PC-3 (cell line): ENCODE measurements at regions not wholly inside any gene's neighbourhood (a gene's known extent, or its start where the extent isn't known, plus 50 kb on each side); places are given as distances from the start of the nearest gene placed in this dataset.

Experiments
- ATAC-seq: fragments of 200-7000 bp; cut with Tn5 transposase; 2 replicates; pipeline ENCODE4 v1.9.1; 2020; ENCODE audit warnings: mild to moderate bottlenecking, moderate library complexity
- BruUV-seq: library from RNA; stranded (reverse); fragments of 400-500 nt; replicated peaks from 2 replicates; lab custom pipeline; 2021; lab: Mats Ljungman, UMichigan
- CTCF ChIA-PET: fragments of 300-600 bp; sonication (Branson Sonifier 250); formaldehyde crosslinking; loops from one replicate; lab custom pipeline; 2022; ENCODE audit warnings: antibody characterized with exemption; lab: Charles Lee
- POLR2A ChIA-PET: fragments of 300-600 bp; sonication (Branson Sonifier 250); formaldehyde crosslinking; loops from one replicate; lab custom pipeline; 2022; ENCODE audit warnings: antibody characterized with exemption; ENCODE audit not compliant: unreplicated experiment; lab: Charles Lee
- DNase-seq: peaks from one replicate; pipeline ENCODE4 v3.0.0-alpha.2; 2015
- H2AFZ ChIP-seq: fragments of 300-600 bp; sonication (generic); 2 replicates; pipeline ENCODE4 v1.6.0; 2016; ENCODE audit warnings: antibody characterized with exemption, low read length
- H3F3A ChIP-seq: fragments of 300-600 bp; sonication (generic); one replicate; pipeline ENCODE4 v1.6.0; 2017; ENCODE audit warnings: antibody characterized with exemption, low read length, control low read depth, mild to moderate bottlenecking; ENCODE audit not compliant: unreplicated experiment
- H3K27ac ChIP-seq: fragments of 300-600 bp; sonication (generic); 2 replicates; pipeline ENCODE4 v1.5.1; 2016; ENCODE audit warnings: mild to moderate bottlenecking, low read length
- H3K27me3 ChIP-seq: fragments of 300-600 bp; sonication (generic); 2 replicates; pipeline ENCODE4 v1.6.1; 2016; ENCODE audit warnings: low read length, mixed read lengths
- H3K36me3 ChIP-seq: fragments of 300-600 bp; sonication (generic); 2 replicates; pipeline ENCODE4 v1.6.1; 2016; ENCODE audit warnings: low read depth, mixed run types, low read length, mixed read lengths
- H3K4me1 ChIP-seq: fragments of 300-600 bp; sonication (generic); 2 replicates; pipeline ENCODE4 v1.5.1; 2016; ENCODE audit warnings: low read length; ENCODE audit not compliant: insufficient read depth
- H3K4me2 ChIP-seq: fragments of 300-600 bp; sonication (generic); 2 replicates; pipeline ENCODE4 v1.6.0; 2016; ENCODE audit warnings: low read length
- H3K4me3 ChIP-seq: fragments of 300-600 bp; sonication (generic); 2 replicates; pipeline ENCODE4 v1.5.1; 2016; ENCODE audit warnings: mild to moderate bottlenecking, low read length, mixed read lengths
- H3K79me2 ChIP-seq: fragments of 300-600 bp; sonication (generic); 2 replicates; pipeline ENCODE4 v1.6.1; 2017; ENCODE audit warnings: low read length, mixed read lengths
- H3K9ac ChIP-seq: fragments of 300-600 bp; sonication (generic); 2 replicates; pipeline ENCODE4 v1.6.0; 2016; ENCODE audit warnings: mild to moderate bottlenecking, low read length
- H3K9me2 ChIP-seq: fragments of 300-600 bp; sonication (generic); replicated peaks from 2 replicates; pipeline ENCODE4 v1.6.1; 2016; ENCODE audit warnings: mixed run types, low read length, mixed read lengths
- H3K9me3 ChIP-seq: fragments of 300-600 bp; sonication (generic); 2 replicates; pipeline ENCODE4 v1.6.1; 2016; ENCODE audit warnings: low read length, mixed read lengths
- H4K20me1 ChIP-seq: fragments of 300-600 bp; sonication (generic); 2 replicates; pipeline ENCODE4 v1.6.1; 2016; ENCODE audit warnings: low read length, mixed read lengths
- EZH2 ChIP-seq: fragments of 300-600 bp; sonication (generic); IDR thresholded peaks from one replicate; pipeline ENCODE4 v1.6.1; 2017; ENCODE audit warnings: antibody characterized with exemption, mild to moderate bottlenecking, low read length; ENCODE audit not compliant: unreplicated experiment
- EZH2phosphoT487 ChIP-seq: fragments of 300-600 bp; sonication (generic); IDR thresholded peaks from 2 replicates; pipeline ENCODE4 v1.6.1; 2018; ENCODE audit warnings: mild to moderate bottlenecking, antibody characterized with exemption, low read length, borderline replicate concordance
- intact Hi-C: fragments of 100-400 bp; cut with micrococcal nuclease; formaldehyde crosslinking; loops from 2 replicates; pipeline ENCODE4 v1.9.0; 2023
- TF ChIP-seq, protein P1 (sequence below): fragments of 300-600 bp; sonication (generic); conservative IDR thresholded peaks from 2 replicates; pipeline ENCODE4 v1.5.1; 2017; ENCODE audit warnings: antibody characterized with exemption, low read depth, mild to moderate bottlenecking, low read length

DNA sequence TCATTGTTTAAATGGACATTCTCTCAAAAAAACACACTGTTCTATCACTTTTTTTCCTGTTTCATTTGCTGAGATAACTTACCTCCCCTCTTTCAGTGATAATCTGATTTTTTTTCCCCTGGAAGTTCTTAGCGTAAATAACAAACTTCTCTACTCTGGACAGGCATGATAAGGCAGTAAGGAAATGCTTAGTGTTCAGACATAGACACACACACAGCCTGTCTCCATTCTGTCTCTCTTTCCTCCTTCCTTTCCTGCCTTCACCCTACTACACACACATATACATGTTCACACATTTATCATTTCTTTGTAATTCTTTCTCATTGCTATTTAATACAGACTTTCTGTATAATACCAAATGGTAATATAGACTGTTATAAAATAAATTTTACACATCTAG is 470.8 kb upstream of the ROBO1 start:
- H3K79me2 ChIP-seq, result no peaks in the 10 kb centered on the region
- no peak overlapping the region for H3K4me3 ChIP-seq
- no peaks in the 10 kb centered on the region for H3K27me3 ChIP-seq
- H3K4me2 ChIP-seq, result no peak overlapping the region
- no peak for DNase-seq
- POLR2A ChIA-PET, result no interaction called here
- H3F3A ChIP-seq, result no peaks in the 10 kb centered on the region
- no peaks in the 10 kb centered on the region for H3K9me2 ChIP-seq
- no peak overlapping the region for H2AFZ ChIP-seq
- no peak overlapping the region for H3K9ac ChIP-seq
- H3K27ac ChIP-seq, result no peak overlapping the region
- peaks cover 11% of the 10 kb centered on the region for H3K4me1 ChIP-seq
- H3K9me3 ChIP-seq, result no peaks in the 10 kb centered on the region
- no peak for ATAC-seq
- no peaks in the 10 kb centered on the region for H4K20me1 ChIP-seq
- BruUV-seq, result no TSS peak
- TF ChIP-seq EZH2, result no peak
- CTCF ChIA-PET, result no interaction called here
- H3K36me3 ChIP-seq, result no peaks in the 10 kb centered on the region
- intact Hi-C loops, result no loop called here

DNA sequence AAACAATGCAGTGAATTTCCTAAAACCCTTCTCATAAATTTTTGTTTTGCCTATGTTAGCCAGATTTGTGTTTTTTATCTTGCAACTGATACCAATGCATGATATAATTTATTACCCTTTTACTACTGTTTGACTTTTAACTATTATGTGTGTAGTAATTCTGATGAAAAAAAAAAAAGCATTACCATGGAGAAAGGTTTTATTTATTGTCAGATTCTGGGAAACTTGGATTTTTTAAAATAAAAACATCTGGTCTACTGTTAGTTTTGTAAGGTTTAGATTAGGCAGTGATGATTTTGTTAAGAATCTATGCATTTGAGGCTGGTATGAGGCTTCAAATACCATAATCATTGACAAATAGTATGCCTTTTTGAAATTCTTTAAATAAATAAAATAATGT is 470.4 kb upstream of the ROBO1 start:
- CTCF ChIA-PET, result no interaction called here
- no peak overlapping the region for H3K27ac ChIP-seq
- no peak overlapping the region for H3K4me3 ChIP-seq
- H4K20me1 ChIP-seq, result no peaks in the 10 kb centered on the region
- intact Hi-C loops, result no loop called here
- H2AFZ ChIP-seq, result no peak overlapping the region
- no peak overlapping the region for H3K9ac ChIP-seq
- peaks cover 16% of the 10 kb centered on the region for H3K4me1 ChIP-seq
- ATAC-seq, result no peak
- no peak overlapping the region for H3K4me2 ChIP-seq
- TF ChIP-seq, protein P1, sequence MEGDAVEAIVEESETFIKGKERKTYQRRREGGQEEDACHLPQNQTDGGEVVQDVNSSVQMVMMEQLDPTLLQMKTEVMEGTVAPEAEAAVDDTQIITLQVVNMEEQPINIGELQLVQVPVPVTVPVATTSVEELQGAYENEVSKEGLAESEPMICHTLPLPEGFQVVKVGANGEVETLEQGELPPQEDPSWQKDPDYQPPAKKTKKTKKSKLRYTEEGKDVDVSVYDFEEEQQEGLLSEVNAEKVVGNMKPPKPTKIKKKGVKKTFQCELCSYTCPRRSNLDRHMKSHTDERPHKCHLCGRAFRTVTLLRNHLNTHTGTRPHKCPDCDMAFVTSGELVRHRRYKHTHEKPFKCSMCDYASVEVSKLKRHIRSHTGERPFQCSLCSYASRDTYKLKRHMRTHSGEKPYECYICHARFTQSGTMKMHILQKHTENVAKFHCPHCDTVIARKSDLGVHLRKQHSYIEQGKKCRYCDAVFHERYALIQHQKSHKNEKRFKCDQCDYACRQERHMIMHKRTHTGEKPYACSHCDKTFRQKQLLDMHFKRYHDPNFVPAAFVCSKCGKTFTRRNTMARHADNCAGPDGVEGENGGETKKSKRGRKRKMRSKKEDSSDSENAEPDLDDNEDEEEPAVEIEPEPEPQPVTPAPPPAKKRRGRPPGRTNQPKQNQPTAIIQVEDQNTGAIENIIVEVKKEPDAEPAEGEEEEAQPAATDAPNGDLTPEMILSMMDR, result no peak
- TF ChIP-seq EZH2 (no peak), EZH2phosphoT487 (no peak)
- peaks cover 3% of the 10 kb centered on the region for H3F3A ChIP-seq
- H3K79me2 ChIP-seq, result no peaks in the 10 kb centered on the region
- BruUV-seq, result no TSS peak
- no peaks in the 10 kb centered on the region for H3K27me3 ChIP-seq
- H3K36me3 ChIP-seq, result no peaks in the 10 kb centered on the region
- no peaks in the 10 kb centered on the region for H3K9me2 ChIP-seq
- POLR2A ChIA-PET, result no interaction called here
- no peak for DNase-seq
- no peaks in the 10 kb centered on the region for H3K9me3 ChIP-seq

DNA sequence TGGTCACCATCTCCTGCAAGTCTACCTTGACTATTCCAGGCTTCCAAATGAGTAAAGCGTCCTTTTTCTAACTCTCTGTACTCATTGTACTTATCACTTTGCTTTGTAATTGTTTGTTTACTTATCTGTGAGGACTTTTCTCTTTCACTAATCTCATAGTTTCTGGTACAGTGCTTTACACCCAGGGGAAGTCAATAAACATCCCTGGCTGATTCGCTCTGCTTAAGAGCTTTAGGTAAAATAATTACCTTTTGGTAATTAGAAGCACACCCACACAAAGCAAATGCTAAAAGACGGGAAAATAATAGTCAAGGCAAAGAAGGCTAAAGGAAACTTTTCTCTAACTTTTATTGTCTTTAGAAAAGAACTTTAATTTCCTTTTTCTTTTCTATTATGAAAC is 466.9 kb upstream of the ROBO1 start:
- no peak for DNase-seq
- no peak overlapping the region for H3K4me3 ChIP-seq
- H3K4me1 ChIP-seq, result peaks cover 30% of the 10 kb centered on the region
- peaks cover 6% of the 10 kb centered on the region for H3F3A ChIP-seq
- POLR2A ChIA-PET, result no interaction called here
- no peak for ATAC-seq
- no peaks in the 10 kb centered on the region for H3K27me3 ChIP-seq
- H3K9ac ChIP-seq, result no peak overlapping the region
- no peak overlapping the region for H2AFZ ChIP-seq
- H3K9me3 ChIP-seq, result no peaks in the 10 kb centered on the region
- BruUV-seq, result no TSS peak
- no peaks in the 10 kb centered on the region for H3K79me2 ChIP-seq
- CTCF ChIA-PET, result no interaction called here
- intact Hi-C loops, result loop anchor here (5.0 kb wide), 2 partner anchors 48 to 453 kb away; no protein-coding TSS in a partner anchor
- H4K20me1 ChIP-seq, result no peaks in the 10 kb centered on the region
- TF ChIP-seq, protein P1, result no peak
- TF ChIP-seq EZH2, result no peak
- no peak for TF ChIP-seq EZH2phosphoT487
- H3K36me3 ChIP-seq, result no peaks in the 10 kb centered on the region
- no peak overlapping the region for H3K27ac ChIP-seq
- no peaks in the 10 kb centered on the region for H3K9me2 ChIP-seq
- H3K4me2 ChIP-seq, result no peak overlapping the region
